ENCODE measurements at regions not wholly inside any gene's neighbourhood (a gene's known extent, or its start where the extent isn't known, plus 50 kb on each side); places are given as distances from the start of the nearest gene placed in this dataset.

DNA sequence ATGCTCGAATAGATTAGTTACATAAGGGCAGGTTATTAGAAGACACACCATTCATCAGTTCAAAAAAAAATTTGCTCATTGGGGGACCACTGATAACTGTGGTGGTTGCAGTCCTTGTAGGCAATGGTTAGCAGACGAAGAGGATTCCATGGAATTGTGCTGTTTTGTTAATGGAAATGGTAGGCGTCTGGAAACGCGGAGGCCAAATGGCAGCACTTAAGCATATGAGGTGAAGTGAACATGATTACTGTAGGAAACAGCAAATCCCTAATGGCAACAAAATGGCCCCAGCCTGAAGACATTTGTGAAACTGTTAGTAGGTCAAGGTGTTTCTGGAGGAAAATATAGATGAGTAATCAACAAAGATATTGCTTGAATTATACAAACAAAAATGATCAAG lies 535.4 kb upstream of the PTPRD start:
- TF ChIP-seq, protein P1, sequence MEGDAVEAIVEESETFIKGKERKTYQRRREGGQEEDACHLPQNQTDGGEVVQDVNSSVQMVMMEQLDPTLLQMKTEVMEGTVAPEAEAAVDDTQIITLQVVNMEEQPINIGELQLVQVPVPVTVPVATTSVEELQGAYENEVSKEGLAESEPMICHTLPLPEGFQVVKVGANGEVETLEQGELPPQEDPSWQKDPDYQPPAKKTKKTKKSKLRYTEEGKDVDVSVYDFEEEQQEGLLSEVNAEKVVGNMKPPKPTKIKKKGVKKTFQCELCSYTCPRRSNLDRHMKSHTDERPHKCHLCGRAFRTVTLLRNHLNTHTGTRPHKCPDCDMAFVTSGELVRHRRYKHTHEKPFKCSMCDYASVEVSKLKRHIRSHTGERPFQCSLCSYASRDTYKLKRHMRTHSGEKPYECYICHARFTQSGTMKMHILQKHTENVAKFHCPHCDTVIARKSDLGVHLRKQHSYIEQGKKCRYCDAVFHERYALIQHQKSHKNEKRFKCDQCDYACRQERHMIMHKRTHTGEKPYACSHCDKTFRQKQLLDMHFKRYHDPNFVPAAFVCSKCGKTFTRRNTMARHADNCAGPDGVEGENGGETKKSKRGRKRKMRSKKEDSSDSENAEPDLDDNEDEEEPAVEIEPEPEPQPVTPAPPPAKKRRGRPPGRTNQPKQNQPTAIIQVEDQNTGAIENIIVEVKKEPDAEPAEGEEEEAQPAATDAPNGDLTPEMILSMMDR (IDR thresholded peaks at IDR 0.05), result no peak
- TF ChIP-seq POLR2A (IDR thresholded peaks at IDR 0.05), result no peak

All from suprapubic skin (tissue), 3 donors.